HEK293 (cell line): ENCODE measurements at regions not wholly inside any gene's neighbourhood (a gene's known extent, or its start where the extent isn't known, plus 50 kb on each side); places are given as distances from the start of the nearest gene placed in this dataset.

ENCODE experiments used
- KLF10 ChIP-seq: fragments of 450-650 bp; IDR thresholded peaks from 2 replicates; pipeline ENCODE4 v1.5.1; 2018; ENCODE audit warnings: missing biosample characterization, mild to moderate bottlenecking, missing genetic modification characterization
- ZNF146 ChIP-seq: fragments of 450-650 bp; formaldehyde crosslinking; IDR thresholded peaks from 2 replicates; pipeline ENCODE4 v1.5.1; 2016; ENCODE audit warnings: missing biosample characterization, missing genetic modification characterization
- ZNF350 ChIP-seq: fragments of 450-650 bp; formaldehyde crosslinking; IDR thresholded peaks from 2 replicates; pipeline ENCODE4 v1.5.0; 2017; ENCODE audit warnings: missing biosample characterization, mild to moderate bottlenecking, missing genetic modification characterization
- ZNF580 ChIP-seq: fragments of 450-650 bp; formaldehyde crosslinking; IDR thresholded peaks from 2 replicates; pipeline ENCODE4 v1.5.1; 2016; ENCODE audit warnings: missing biosample characterization, missing genetic modification characterization
- ZNF704 ChIP-seq: fragments of 450-650 bp; formaldehyde crosslinking; IDR thresholded peaks from 2 replicates; pipeline ENCODE4 v1.5.1; 2016; ENCODE audit warnings: missing biosample characterization, missing genetic modification characterization

GRCh38 chr5:6868575-6869215, 155.5 kb downstream of the TENT4A start:
- TF ChIP-seq ZNF580 (tag by site-specific recombination) (no peak), KLF10 (tag by site-specific recombination) (no peak), ZNF704 (tag by site-specific recombination) (no peak), ZNF350 (no peak), ZNF146 (no peak)
